OCI-LY7 (cell line): ENCODE measurements at regions not wholly inside any gene's neighbourhood (a gene's known extent, or its start where the extent isn't known, plus 50 kb on each side); places are given as distances from the start of the nearest gene placed in this dataset.

ENCODE experiments used
- BruUV-seq: library from RNA; stranded (reverse); fragments of 400-500 nt; replicated peaks from 2 replicates; lab custom pipeline; 2021; lab: Mats Ljungman, UMichigan
- CTCF ChIA-PET: fragments of 300-600 bp; sonication (Branson Sonifier 250); formaldehyde crosslinking; loops from one replicate; lab custom pipeline; 2022; ENCODE audit warnings: antibody characterized with exemption; ENCODE audit not compliant: unreplicated experiment; lab: Charles Lee
- POLR2A ChIA-PET: fragments of 300-600 bp; sonication (Branson Sonifier 250); formaldehyde crosslinking; loops from one replicate; lab custom pipeline; 2022; ENCODE audit warnings: antibody characterized with exemption; lab: Charles Lee
- DNase-seq: peaks from one replicate; pipeline ENCODE4 v3.0.0-alpha.2; 2015; ENCODE audit warnings: low spot score
- H2AFZ ChIP-seq: fragments of 200-600 bp; sonication (generic), shearing (Covaris generic); 2 replicates; pipeline ENCODE4 v1.6.1; 2014; ENCODE audit warnings: mild to moderate bottlenecking, antibody characterized with exemption, low read length, moderate library complexity
- H3K27ac ChIP-seq: fragments of 200-600 bp; sonication (generic); 2 replicates; pipeline ENCODE4 v1.5.1; 2014; ENCODE audit warnings: mixed run types, low read depth, mild to moderate bottlenecking, moderate library complexity, low read length, inconsistent platforms; ENCODE audit not compliant: poor library complexity, severe bottlenecking
- H3K36me3 ChIP-seq: fragments of 200-600 bp; sonication (generic); 2 replicates; pipeline ENCODE4 v1.6.1; 2014; ENCODE audit warnings: mild to moderate bottlenecking, antibody characterized with exemption, low read length, moderate library complexity, mixed read lengths; ENCODE audit not compliant: insufficient read depth
- H3K4me1 ChIP-seq: fragments of 200-600 bp; sonication (generic); 2 replicates; pipeline ENCODE4 v1.5.1; 2014; ENCODE audit warnings: mild to moderate bottlenecking, low read length; ENCODE audit not compliant: insufficient read depth, poor library complexity, severe bottlenecking
- H3K4me2 ChIP-seq: fragments of 200-600 bp; sonication (generic); 2 replicates; pipeline ENCODE4 v1.6.1; 2014; ENCODE audit warnings: mild to moderate bottlenecking, low read length
- H3K4me3 ChIP-seq: fragments of 200-600 bp; sonication (generic); 2 replicates; pipeline ENCODE4 v1.5.1; 2014; ENCODE audit warnings: mild to moderate bottlenecking, low read depth, low read length; ENCODE audit not compliant: poor library complexity, severe bottlenecking
- H3K79me2 ChIP-seq: fragments of 200-600 bp; sonication (generic); 2 replicates; pipeline ENCODE4 v1.6.1; 2016; ENCODE audit warnings: low read depth, mild to moderate bottlenecking, low read length, moderate library complexity, mixed read lengths; ENCODE audit not compliant: insufficient read depth
- H3K9me2 ChIP-seq: fragments of 200-600 bp; sonication (generic); 2 replicates; pipeline ENCODE4 v1.6.1; 2016; ENCODE audit warnings: mild to moderate bottlenecking, low read length, mixed read lengths; ENCODE audit not compliant: insufficient read depth
- H3K9me3 ChIP-seq: fragments of 200-600 bp; sonication (generic); 2 replicates; pipeline ENCODE4 v1.6.1; 2014; ENCODE audit warnings: mild to moderate bottlenecking, mixed run types, low read length, mixed read lengths
- H4K20me1 ChIP-seq: fragments of 200-600 bp; sonication (generic); 2 replicates; pipeline ENCODE4 v1.6.1; 2014; ENCODE audit warnings: mild to moderate bottlenecking, antibody characterized with exemption, low read length, moderate library complexity, mixed read lengths; ENCODE audit not compliant: insufficient read depth
- CTCF ChIP-seq: fragments of 200-600 bp; sonication (generic); conservative IDR thresholded peaks from 2 replicates; pipeline ENCODE4 v1.5.1; 2014; ENCODE audit warnings: mild to moderate bottlenecking, antibody characterized with exemption, low read length, moderate library complexity, mixed read lengths
- EZH2phosphoT487 ChIP-seq: fragments of 200-600 bp; sonication (generic); IDR thresholded peaks from 2 replicates; pipeline ENCODE4 v1.6.1; 2018; ENCODE audit warnings: low read depth, borderline replicate concordance, mild to moderate bottlenecking, mixed run types, antibody characterized with exemption, low read length, moderate library complexity, mixed read lengths
- intact Hi-C: fragments of 100-400 bp; cut with micrococcal nuclease; formaldehyde crosslinking; loops from one replicate; pipeline ENCODE4 v1.10.0; 2022; ENCODE audit not compliant: unreplicated experiment

GRCh38 chr2:52139241-52139640 is 1107.3 kb upstream of the NRXN1 start:
- H3K36me3 ChIP-seq, result no peaks in the 10 kb centered on the region
- CTCF ChIA-PET, result no interaction called here
- no peaks in the 10 kb centered on the region for H3K79me2 ChIP-seq
- intact Hi-C loops, result no loop called here
- no peak overlapping the region for H3K4me3 ChIP-seq
- DNase-seq, result no peak
- no peak overlapping the region for H2AFZ ChIP-seq
- no peaks in the 10 kb centered on the region for H3K4me1 ChIP-seq
- H4K20me1 ChIP-seq, result no peaks in the 10 kb centered on the region
- no peak overlapping the region for H3K27ac ChIP-seq
- TF ChIP-seq EZH2phosphoT487, result no peak
- H3K9me3 ChIP-seq, result no peaks in the 10 kb centered on the region
- no peaks in the 10 kb centered on the region for H3K9me2 ChIP-seq
- no TSS peak for BruUV-seq
- H3K4me2 ChIP-seq, result no peak overlapping the region
- POLR2A ChIA-PET, result no interaction called here

GRCh38 chr2:52135235-52135634 is 1103.3 kb upstream of the NRXN1 start:
- H3K4me1 ChIP-seq, result no peaks in the 10 kb centered on the region
- no peaks in the 10 kb centered on the region for H4K20me1 ChIP-seq
- BruUV-seq, result no TSS peak
- peaks cover 7% of the 10 kb centered on the region for H3K9me3 ChIP-seq
- no peaks in the 10 kb centered on the region for H3K9me2 ChIP-seq
- no peaks in the 10 kb centered on the region for H3K36me3 ChIP-seq
- ChIA-PET POLR2A (interaction anchor here (0.5 to 1.2 kb wide), 2 partner anchors 14 to 881 kb away, joined by 3 to 4 read pairs; no protein-coding TSS in a partner anchor), CTCF (no interaction called here)
- no peak overlapping the region for H3K4me3 ChIP-seq
- no peak overlapping the region for H3K27ac ChIP-seq
- no peak overlapping the region for H3K4me2 ChIP-seq
- TF ChIP-seq CTCF (no peak), EZH2phosphoT487 (no peak)
- H3K79me2 ChIP-seq, result no peaks in the 10 kb centered on the region
- DNase-seq, result no peak
- no peak overlapping the region for H2AFZ ChIP-seq
- intact Hi-C loops, result no loop called here

GRCh38 chr2:52128081-52128480 is 1096.1 kb upstream of the NRXN1 start:
- TF ChIP-seq CTCF (no peak), EZH2phosphoT487 (no peak)
- no peak overlapping the region for H3K27ac ChIP-seq
- H2AFZ ChIP-seq, result no peak overlapping the region
- no peak overlapping the region for H3K4me3 ChIP-seq
- H3K9me2 ChIP-seq, result no peaks in the 10 kb centered on the region
- no peak for DNase-seq
- no peaks in the 10 kb centered on the region for H4K20me1 ChIP-seq
- peaks cover 11% of the 10 kb centered on the region for H3K9me3 ChIP-seq
- CTCF ChIA-PET, result no interaction called here
- peaks cover 8% of the 10 kb centered on the region for H3K4me1 ChIP-seq
- POLR2A ChIA-PET, result no interaction called here
- H3K79me2 ChIP-seq, result no peaks in the 10 kb centered on the region
- intact Hi-C loops, result no loop called here
- no peak overlapping the region for H3K4me2 ChIP-seq
- BruUV-seq, result no TSS peak
- H3K36me3 ChIP-seq, result no peaks in the 10 kb centered on the region
